ENCODE measurements at regions not wholly inside any gene's neighbourhood (a gene's known extent, or its start where the extent isn't known, plus 50 kb on each side); places are given as distances from the start of the nearest gene placed in this dataset.

- Histone ChIP-seq H3K9me3 (replicated peaks; ENCODE audit: control insufficient read depth, insufficient read depth, low read depth, low read length) (no peaks in the 10 kb centered on the region; the same call in none of the 2 replicates), H3K9ac (ENCODE audit: insufficient read depth in 1 of 2, low read depth in 2 of 2, low read length in 2 of 2) (no peak overlapping the region), H3K9me1 (ENCODE audit: control insufficient read depth, insufficient read depth, low read length) (no peaks in the 10 kb centered on the region), H3K4me2 (ENCODE audit: insufficient read depth, low read length) (no peak overlapping the region), H3K4me3 (no peak overlapping the region), H3K79me2 (ENCODE audit: control insufficient read depth, insufficient read depth, low read length) (no peaks in the 10 kb centered on the region), H4K20me1 (replicated peaks; ENCODE audit: control insufficient read depth, insufficient read depth, low read length) (no peaks in the 10 kb centered on the region), H3K4me1 (replicated peaks in 1 of 2; ENCODE audit: control insufficient read depth in 2 of 2, insufficient read depth in 2 of 2, low read length in 2 of 2) (peaks cover 0 to 1% of the 10 kb centered on the region in 2 experiments; a peak in 1 of 5 replicates), H3K27me3 (ENCODE audit: control insufficient read depth in 2 of 2, insufficient read depth in 2 of 2, low read length in 2 of 2) (peaks cover 11 to 43% of the 10 kb centered on the region in 2 experiments; a peak in 3 of 5 replicates), H2AFZ (ENCODE audit: low read depth, low read length) (no peak overlapping the region), H3K36me3 (ENCODE audit: control insufficient read depth, insufficient read depth, low read length) (no peaks in the 10 kb centered on the region), H3K27ac (ENCODE audit: extremely low read depth, low read depth, low read length) (no peak overlapping the region)
- ChIA-PET CTCF (ENCODE audit: low intra/inter-chr PET ratio) (no interaction called here), POLR2A (no interaction called here)
- intact Hi-C loops (cut with micrococcal nuclease) (no loop called here), in situ Hi-C loops (cut with MboI) (loop anchor here (10.0 kb wide), 1 partner anchor 241 kb away; the partner anchor contains the start of gene PFN2)
- 0% methylated on average over 6 of the region's 6 CpGs for WGBS (ENCODE audit: insufficient coverage, low coverage, missing lambda C conversion rate)
- ATAC-seq (no peak), DNase-seq (ENCODE audit: extremely low read depth in 1 of 4, low spot score in 3 of 4) (no peak), FAIRE-seq (no peak)
- TF ChIP-seq ZNF253 (CRISPR knock-in tag; conservative IDR thresholded peaks at IDR 0.05) (no peak), CEBPB (tag; IDR thresholded peaks at IDR 0.05) (peak; percentile 15; the same call in 1 of the 2 replicates), SMAD3 (CRISPR knock-in tag; conservative IDR thresholded peaks at IDR 0.05) (no peak), HDAC1 (IDR thresholded peaks at IDR 0.05) (no peak), ZFP36 (IDR thresholded peaks at IDR 0.05; ENCODE audit: low read depth, low read length, partially characterized antibody) (no peak), ZNF174 (CRISPR knock-in tag; IDR thresholded peaks at IDR 0.05) (no peak)
- TF ChIP-seq, protein P1, sequence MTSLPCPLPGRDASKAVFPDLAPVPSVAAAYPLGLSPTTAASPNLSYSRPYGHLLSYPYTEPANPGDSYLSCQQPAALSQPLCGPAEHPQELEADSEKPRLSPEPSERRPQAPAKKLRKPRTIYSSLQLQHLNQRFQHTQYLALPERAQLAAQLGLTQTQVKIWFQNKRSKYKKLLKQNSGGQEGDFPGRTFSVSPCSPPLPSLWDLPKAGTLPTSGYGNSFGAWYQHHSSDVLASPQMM (CRISPR knock-in tag; IDR thresholded peaks at IDR 0.05): no peak
- no TSS peak for BruUV-seq (replicated peaks)
These were observed 191.9 kb upstream of the TSC22D2 start for GRCh38 chr3:150216041-150216811.
